Brain microvascular endothelial cell (primary cell): ENCODE measurements at regions not wholly inside any gene's neighbourhood (a gene's known extent, or its start where the extent isn't known, plus 50 kb on each side); places are given as distances from the start of the nearest gene placed in this dataset.

Experiments used
- DNase-seq: peaks from one replicate; pipeline ENCODE4 v3.0.0-alpha.2; 2020
- H3K27ac ChIP-seq: fragments of 250-450 bp; sonication (Bioruptor Pico); 2 replicates; pipeline ENCODE4 v1.5.1; 2020; ENCODE audit warnings: mild to moderate bottlenecking, moderate library complexity
- H3K27me3 ChIP-seq: fragments of 250-450 bp; sonication (Bioruptor Pico); replicated peaks from 2 replicates; pipeline ENCODE4 v1.5.1; 2020; ENCODE audit warnings: mild to moderate bottlenecking
- H3K36me3 ChIP-seq: fragments of 250-450 bp; sonication (Bioruptor Pico); replicated peaks from 2 replicates; pipeline ENCODE4 v1.5.1; 2020; ENCODE audit warnings: mild to moderate bottlenecking
- H3K4me3 ChIP-seq: 2 replicates; pipeline ENCODE4 v1.5.1; 2011; ENCODE audit warnings: low read depth, mild to moderate bottlenecking, control low read depth, low read length, moderate library complexity
- CTCF ChIP-seq: IDR thresholded peaks from 2 replicates; pipeline ENCODE4 v1.5.1; 2011; ENCODE audit warnings: low read depth, mild to moderate bottlenecking, moderate library complexity, low read length, control low read depth, inconsistent platforms; ENCODE audit errors: missing control alignments
- in situ Hi-C: cut with HindIII; loops from 2 replicates; pipeline ENCODE4 v1.10.0; 2017; ENCODE audit warnings: low sequenced_read_pairs, low pct_ligation_motif_present

- no peak overlapping the region for H3K4me3 ChIP-seq
- H3K27me3 ChIP-seq, result no peaks in the 10 kb centered on the region
- no peak for TF ChIP-seq CTCF
- H3K36me3 ChIP-seq, result no peaks in the 10 kb centered on the region
- no peak overlapping the region for H3K27ac ChIP-seq
- in situ Hi-C loops, result no loop called here
- no peak for DNase-seq
Observed at GRCh38 chr10:53477313-53477675, 704.7 kb upstream of the MBL2 start.

DNA sequence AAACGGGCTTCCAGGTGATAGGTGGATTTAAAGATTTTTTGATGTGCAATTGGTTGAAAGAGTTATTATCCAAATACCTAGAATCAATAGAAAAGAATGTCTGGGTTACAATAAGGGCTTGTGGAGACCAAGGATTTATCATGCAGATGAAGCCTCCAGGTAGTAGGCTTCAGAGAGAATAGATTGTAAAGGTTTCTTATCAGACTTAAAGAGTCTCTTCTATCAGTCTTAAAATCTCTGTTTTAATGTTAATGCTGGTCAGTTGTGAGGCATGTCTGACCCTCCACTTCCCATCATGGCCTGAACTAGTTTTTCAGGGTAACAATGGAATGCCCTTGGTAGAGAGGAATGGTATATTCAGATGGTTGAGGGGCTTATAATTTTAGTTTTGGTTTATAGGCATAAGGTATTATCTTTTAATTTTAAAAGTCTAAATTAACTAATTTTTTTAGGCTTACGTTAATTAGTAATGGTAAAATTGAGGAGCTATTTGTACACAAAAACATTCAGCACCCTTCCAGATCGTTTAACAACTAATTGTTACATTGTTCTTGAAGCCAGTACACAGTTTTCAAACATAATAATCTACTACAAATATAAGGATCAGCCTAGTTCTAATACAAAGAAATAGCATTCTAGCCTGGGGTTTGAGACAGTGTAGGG, 704.2 kb upstream of the MBL2 start:
- no peak for DNase-seq
- H3K36me3 ChIP-seq, result no peaks in the 10 kb centered on the region
- no peak for TF ChIP-seq CTCF
- in situ Hi-C loops, result no loop called here
- no peak overlapping the region for H3K27ac ChIP-seq
- no peaks in the 10 kb centered on the region for H3K27me3 ChIP-seq
- no peak overlapping the region for H3K4me3 ChIP-seq

GRCh38 chr10:53469383-53469782, 696.8 kb upstream of the MBL2 start:
- no peak overlapping the region for H3K27ac ChIP-seq
- no peaks in the 10 kb centered on the region for H3K27me3 ChIP-seq
- in situ Hi-C loops, result no loop called here
- TF ChIP-seq CTCF, result no peak
- DNase-seq, result no peak
- no peaks in the 10 kb centered on the region for H3K36me3 ChIP-seq
- H3K4me3 ChIP-seq, result no peak overlapping the region

DNA sequence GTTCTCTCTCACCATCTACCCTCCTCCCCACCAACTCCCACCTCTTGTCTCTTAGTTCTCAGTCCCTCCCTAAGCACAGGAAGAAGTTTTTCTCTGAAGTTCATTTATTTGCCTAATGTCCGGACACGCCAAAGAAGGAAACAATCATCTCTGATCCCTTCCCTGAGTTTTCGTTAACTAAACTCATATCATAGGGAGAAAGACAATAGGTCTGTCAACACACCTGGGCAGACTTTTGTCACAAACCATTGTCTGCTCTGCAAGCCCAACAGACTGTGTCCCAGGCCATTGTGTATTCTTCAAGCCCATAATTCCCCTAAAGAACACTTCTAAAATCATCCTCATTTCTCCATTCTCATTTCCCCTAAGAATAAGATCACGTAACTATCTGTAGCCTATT, 691.0 kb upstream of the MBL2 start:
- Histone ChIP-seq H3K36me3 (no peaks in the 10 kb centered on the region), H3K27ac (no peak overlapping the region), H3K27me3 (no peaks in the 10 kb centered on the region), H3K4me3 (no peak overlapping the region)
- in situ Hi-C loops, result no loop called here
- DNase-seq, result no peak
- TF ChIP-seq CTCF, result no peak

DNA sequence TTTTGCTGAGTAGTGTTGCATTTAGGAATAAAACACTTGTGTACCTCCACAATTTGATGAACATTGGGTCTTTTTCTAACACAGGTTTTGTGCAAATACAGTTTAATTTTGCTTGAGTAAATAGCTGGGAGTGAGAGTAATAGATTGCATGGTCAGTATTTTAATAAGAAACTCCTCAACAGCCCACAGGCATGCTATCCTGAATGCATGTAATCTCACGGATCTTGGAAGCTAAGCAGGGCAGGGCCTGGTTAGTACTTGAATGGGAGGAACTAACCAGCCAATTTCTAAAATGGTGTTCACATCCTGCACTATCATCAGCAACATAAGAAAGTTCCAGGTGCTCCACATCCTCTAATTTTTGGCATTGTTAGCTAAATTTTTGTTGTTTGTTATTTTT, 685.4 kb upstream of the MBL2 start:
- no peak overlapping the region for H3K4me3 ChIP-seq
- H3K27me3 ChIP-seq, result no peaks in the 10 kb centered on the region
- H3K27ac ChIP-seq, result no peak overlapping the region
- no peak for TF ChIP-seq CTCF
- DNase-seq, result no peak
- in situ Hi-C loops, result no loop called here
- H3K36me3 ChIP-seq, result no peaks in the 10 kb centered on the region

- Histone ChIP-seq H3K27me3 (no peaks in the 10 kb centered on the region), H3K4me3 (no peak overlapping the region), H3K27ac (no peak overlapping the region), H3K36me3 (no peaks in the 10 kb centered on the region)
- in situ Hi-C loops, result no loop called here
- no peak for TF ChIP-seq CTCF
- DNase-seq, result no peak
Observed at GRCh38 chr10:53453196-53453595, 680.6 kb upstream of the MBL2 start.
